HCT116 (cell line): ENCODE measurements at regions not wholly inside any gene's neighbourhood (a gene's known extent, or its start where the extent isn't known, plus 50 kb on each side); places are given as distances from the start of the nearest gene placed in this dataset.

ENCODE experiments used
- ATAC-seq: fragments of 200-7000 bp; cut with Tn5 transposase; 2 replicates; pipeline ENCODE4 v1.9.1; 2020; ENCODE audit warnings: mild to moderate bottlenecking, moderate library complexity
- BruUV-seq: library from RNA; stranded (reverse); fragments of 400-500 nt; replicated peaks from 2 replicates; lab custom pipeline; 2021; lab: Mats Ljungman, UMichigan
- CTCF ChIA-PET: fragments of 300-600 bp; sonication (Branson Sonifier 250); formaldehyde crosslinking; loops from one replicate; lab custom pipeline; 2021; ENCODE audit warnings: antibody characterized with exemption; lab: Charles Lee
- POLR2A ChIA-PET: fragments of 300-600, 350-600 bp; sonication (Branson Sonifier 250); formaldehyde crosslinking; loops from one replicate; lab custom pipeline; 2021; ENCODE audit warnings: antibody characterized with exemption; lab: Charles Lee
- RAD21 ChIA-PET, 2 experiments: fragments of 300-600 bp; sonication (Branson Sonifier 250); formaldehyde crosslinking; loops; one replicate each; lab custom pipeline; 2023; ENCODE audit warnings: low total read pairs in 2 of 2; ENCODE audit not compliant: uncharacterized antibody in 2 of 2, unreplicated experiment in 2 of 2, low non-redundant PET in 1 of 2; lab: Charles Lee
- DNase-seq: peaks from one replicate; pipeline ENCODE4 v3.0.0-alpha.2; 2010; ENCODE audit warnings: low read depth, low spot score
- H2AFZ ChIP-seq: fragments of 200-600 bp; shearing (Covaris generic), sonication (generic); 2 replicates; pipeline ENCODE4 v1.6.1; 2017; ENCODE audit warnings: low read depth, mixed run types, mixed read lengths, antibody characterized with exemption, low read length; ENCODE audit not compliant: poor library complexity, severe bottlenecking
- H3K27ac ChIP-seq: 2 replicates; pipeline ENCODE4 v1.5.1; 2012; ENCODE audit warnings: low read depth, low read length
- H3K27me3 ChIP-seq: fragments of 200-600 bp; sonication (generic); 2 replicates; pipeline ENCODE4 v1.6.1; 2016; ENCODE audit warnings: mixed run types, low read length, mixed read lengths; ENCODE audit not compliant: insufficient read depth
- H3K36me3 ChIP-seq, 2 experiments: fragments of 200-500 bp in 1 of 2; fragments of 200-600 bp in 1 of 2; sonication (Bioruptor generic) in 1 of 2; sonication (generic) in 1 of 2; 2 replicates each; pipeline versions ENCODE4 v1.5.1 to v1.6.1; 2014 to 2016; ENCODE audit warnings: low read length in 2 of 2, inconsistent platforms in 1 of 2, mixed read lengths in 1 of 2, mixed run types in 1 of 2; ENCODE audit not compliant: insufficient read depth in 2 of 2, control insufficient read depth in 1 of 2
- H3K4me1 ChIP-seq, 2 experiments: fragments of 200-600 bp in 1 of 2; sonication (generic) in 1 of 2; 2 replicates each; pipeline versions ENCODE4 v1.5.1 to v1.6.1; 2012 to 2017; ENCODE audit warnings: low read length in 2 of 2, inconsistent platforms in 1 of 2, mild to moderate bottlenecking in 1 of 2, mixed read lengths in 1 of 2, mixed run types in 1 of 2, moderate library complexity in 1 of 2; ENCODE audit not compliant: insufficient read depth in 2 of 2, control insufficient read depth in 1 of 2
- H3K4me2 ChIP-seq: fragments of 200-600 bp; sonication (generic); 2 replicates; pipeline ENCODE4 v1.6.1; 2017; ENCODE audit warnings: mixed run types, low read length, mixed read lengths
- H3K4me3 ChIP-seq, 2 experiments: fragments of 200-600 bp in 1 of 2; sonication (generic) in 1 of 2; replicated peaks in 1 of 2; 2 replicates each; pipeline ENCODE4 v1.5.1; 2011 to 2016; ENCODE audit warnings: low read length in 2 of 2, control low read depth in 1 of 2, low read depth in 1 of 2, mild to moderate bottlenecking in 1 of 2, mixed read lengths in 1 of 2, mixed run types in 1 of 2
- H3K79me2 ChIP-seq: fragments of 200-600 bp; sonication (generic); 2 replicates; pipeline ENCODE4 v1.6.1; 2017; ENCODE audit warnings: mild to moderate bottlenecking, mixed run types, low read length, moderate library complexity, mixed read lengths; ENCODE audit not compliant: insufficient read depth
- H3K9ac ChIP-seq: fragments of 200-600 bp; sonication (generic); 2 replicates; pipeline ENCODE4 v1.6.1; 2016; ENCODE audit warnings: low read length, mixed read lengths
- H3K9me2 ChIP-seq: fragments of 200-600 bp; sonication (generic), shearing (Covaris generic); 2 replicates; pipeline ENCODE4 v1.6.1; 2017; ENCODE audit warnings: mixed run types, mild to moderate bottlenecking, moderate library complexity; ENCODE audit not compliant: insufficient read depth
- H3K9me3 ChIP-seq, 2 experiments: fragments of 200-500 bp in 1 of 2; fragments of 200-600 bp in 1 of 2; sonication (Bioruptor generic) in 1 of 2; sonication (generic) in 1 of 2; 2 replicates each; pipeline ENCODE4 v1.6.1; 2014 to 2017; ENCODE audit warnings: low read length in 2 of 2, mixed read lengths in 2 of 2, inconsistent platforms in 1 of 2, low read depth in 1 of 2, mild to moderate bottlenecking in 1 of 2, mixed run types in 1 of 2, moderate library complexity in 1 of 2; ENCODE audit not compliant: control insufficient read depth in 1 of 2, insufficient read depth in 1 of 2
- H4K20me1 ChIP-seq: fragments of 200-600 bp; sonication (generic), shearing (Covaris generic); 2 replicates; pipeline ENCODE4 v1.6.1; 2017; ENCODE audit warnings: mixed run types, mild to moderate bottlenecking, moderate library complexity; ENCODE audit not compliant: insufficient read depth
- ATF3 ChIP-seq: IDR thresholded peaks from 2 replicates; pipeline ENCODE4 v1.6.1; 2012
- CBX3 ChIP-seq: IDR thresholded peaks from 2 replicates; pipeline ENCODE4 v1.6.1; 2012; ENCODE audit warnings: low read depth
- CEBPB ChIP-seq: IDR thresholded peaks from 2 replicates; pipeline ENCODE4 v1.6.1; 2012; ENCODE audit warnings: low read depth
- ELF1 ChIP-seq: IDR thresholded peaks from 2 replicates; pipeline ENCODE4 v1.6.1; 2012; ENCODE audit warnings: low read depth, borderline replicate concordance
- EZH2 ChIP-seq: fragments of 200-600 bp; sonication (generic); IDR thresholded peaks from 2 replicates; pipeline ENCODE4 v1.6.1; 2017; ENCODE audit warnings: antibody characterized with exemption, mixed run types
- MAX ChIP-seq: IDR thresholded peaks from 2 replicates; pipeline ENCODE4 v1.6.1; 2012
- POLR2A ChIP-seq: IDR thresholded peaks from 2 replicates; pipeline ENCODE4 v1.7.0; 2011; ENCODE audit warnings: borderline replicate concordance; ENCODE audit not compliant: insufficient read depth, insufficient read length; ENCODE audit errors: extremely low read depth
- POLR2AphosphoS5 ChIP-seq: IDR thresholded peaks from 2 replicates; pipeline ENCODE4 v1.6.1; 2011; ENCODE audit warnings: mild to moderate bottlenecking, low read depth, low read length, moderate library complexity
- RAD21 ChIP-seq: IDR thresholded peaks from 2 replicates; pipeline ENCODE4 v1.6.1; 2012; ENCODE audit warnings: low read depth, mild to moderate bottlenecking
- REST ChIP-seq: IDR thresholded peaks from 2 replicates; pipeline ENCODE4 v1.6.1; 2012; ENCODE audit warnings: low read depth
- SIN3A ChIP-seq: IDR thresholded peaks from 2 replicates; pipeline ENCODE4 v1.6.1; 2012; ENCODE audit warnings: low read depth
- SP1 ChIP-seq: IDR thresholded peaks from 2 replicates; pipeline ENCODE4 v1.6.1; 2012; ENCODE audit warnings: low read depth
- TCF7L2 ChIP-seq: IDR thresholded peaks from 2 replicates; pipeline ENCODE4 v1.7.0; 2011; ENCODE audit warnings: borderline replicate concordance, inconsistent platforms; ENCODE audit not compliant: insufficient read depth, insufficient read length; ENCODE audit errors: extremely low read depth
- YY1 ChIP-seq: IDR thresholded peaks from 2 replicates; pipeline ENCODE4 v1.6.1; 2011; ENCODE audit warnings: low read length, low read depth, moderate library complexity, mild to moderate bottlenecking; ENCODE audit not compliant: insufficient replicate concordance; ENCODE audit errors: extremely low read depth
- ZBTB33 ChIP-seq: IDR thresholded peaks from 2 replicates; pipeline ENCODE4 v1.6.1; 2011; ENCODE audit warnings: mild to moderate bottlenecking, low read length, moderate library complexity; ENCODE audit not compliant: insufficient replicate concordance; ENCODE audit errors: extremely low read depth
- ZFX ChIP-seq: fragments of 450-650 bp; IDR thresholded peaks from 2 replicates; pipeline ENCODE4 v1.6.1; 2017
- intact Hi-C: fragments of 100-400 bp; cut with micrococcal nuclease; formaldehyde crosslinking; loops from 2 replicates; pipeline ENCODE4 v1.10.0; 2022

GRCh38 chr2:217667512-217667911, 335.3 kb downstream of the TNS1 start:
- Histone ChIP-seq H2AFZ (no peak overlapping the region), H3K9ac (no peak overlapping the region), H4K20me1 (no peaks in the 10 kb centered on the region), H3K36me3 (no peaks in the 10 kb centered on the region), H3K9me3 (no peaks in the 10 kb centered on the region), H3K27me3 (peaks cover 23% of the 10 kb centered on the region), H3K4me3 (no peak overlapping the region), H3K79me2 (no peaks in the 10 kb centered on the region), H3K9me2 (no peaks in the 10 kb centered on the region), H3K4me1 (no peaks in the 10 kb centered on the region), H3K4me2 (no peak overlapping the region), H3K27ac (no peak overlapping the region)
- POLR2A ChIA-PET, result no interaction called here
- CTCF ChIA-PET, result interaction anchor here (0.9 kb wide), 1 partner anchor 15 kb away, joined by 3 read pairs; no protein-coding TSS in a partner anchor
- RAD21 ChIA-PET, result no interaction called here
- intact Hi-C loops, result no loop called here
- BruUV-seq, result no TSS peak
- TF ChIP-seq CEBPB (no peak), EZH2 (no peak)
- ATAC-seq (no peak), DNase-seq (no peak)

GRCh38 chr2:217667035-217667434, 335.8 kb downstream of the TNS1 start:
- no peaks in the 10 kb centered on the region for H3K79me2 ChIP-seq
- ATAC-seq (no peak), DNase-seq (no peak)
- H3K36me3 ChIP-seq, result no peaks in the 10 kb centered on the region
- no peaks in the 10 kb centered on the region for H4K20me1 ChIP-seq
- no peak overlapping the region for H3K27ac ChIP-seq
- H3K4me1 ChIP-seq, result no peaks in the 10 kb centered on the region
- ChIA-PET POLR2A (no interaction called here), CTCF (interaction anchor here (0.9 kb wide), 1 partner anchor 15 kb away, joined by 3 read pairs; no protein-coding TSS in a partner anchor), RAD21 (no interaction called here)
- H3K4me3 ChIP-seq, result no peak overlapping the region
- intact Hi-C loops, result no loop called here
- no peaks in the 10 kb centered on the region for H3K9me3 ChIP-seq
- no peaks in the 10 kb centered on the region for H3K9me2 ChIP-seq
- H2AFZ ChIP-seq, result no peak overlapping the region
- H3K4me2 ChIP-seq, result no peak overlapping the region
- H3K27me3 ChIP-seq, result peaks cover 23% of the 10 kb centered on the region
- BruUV-seq, result no TSS peak
- H3K9ac ChIP-seq, result no peak overlapping the region
- TF ChIP-seq ELF1 (no peak), EZH2 (no peak), MAX (no peak), SP1 (no peak), REST (no peak), ZFX (no peak), CEBPB (no peak), RAD21 (no peak), YY1 (no peak), SIN3A (no peak), TCF7L2 (no peak), POLR2AphosphoS5 (no peak), ZBTB33 (no peak), ATF3 (no peak), POLR2A (no peak), CBX3 (no peak)
